WTC11 (cell line): ENCODE measurements at regions not wholly inside any gene's neighbourhood (a gene's known extent, or its start where the extent isn't known, plus 50 kb on each side); places are given as distances from the start of the nearest gene placed in this dataset.

ENCODE experiments used
- ATAC-seq: fragments of 200-7000 bp; cut with Tn5 transposase; 2 replicates; pipeline ENCODE4 v1.10.0; 2021; ENCODE audit warnings: mild to moderate bottlenecking, moderate library complexity
- CTCF ChIA-PET: fragments of 300-600 bp; sonication (Branson Sonifier 250); formaldehyde crosslinking; loops from one replicate; lab custom pipeline; 2021; ENCODE audit warnings: antibody characterized with exemption; lab: Charles Lee
- POLR2A ChIA-PET: fragments of 350-600 bp; sonication (Branson Sonifier 250); formaldehyde crosslinking; loops from one replicate; lab custom pipeline; 2021; ENCODE audit warnings: antibody characterized with exemption; lab: Charles Lee
- DNase-seq: peaks from one replicate; pipeline ENCODE4 v3.0.0; 2021; ENCODE audit warnings: low spot score
- H3K27ac Mint-ChIP-seq: 2 replicates; pipeline ENCODE4 v1.8.0; 2021; ENCODE audit warnings: mixed read lengths
- H3K27me3 Mint-ChIP-seq: 2 replicates; pipeline ENCODE4 v1.8.0; 2021; ENCODE audit warnings: low read depth, mild to moderate bottlenecking, moderate library complexity, mixed read lengths
- H3K36me3 Mint-ChIP-seq: 2 replicates; pipeline ENCODE4 v1.8.0; 2021; ENCODE audit warnings: mixed read lengths
- H3K4me1 Mint-ChIP-seq: 2 replicates; pipeline ENCODE4 v1.8.0; 2022; ENCODE audit warnings: mixed read lengths
- H3K4me3 Mint-ChIP-seq: 2 replicates; pipeline ENCODE4 v1.8.0; 2021; ENCODE audit warnings: mild to moderate bottlenecking, moderate library complexity, mixed read lengths
- H3K9me3 Mint-ChIP-seq: 2 replicates; pipeline ENCODE4 v1.8.0; 2021; ENCODE audit warnings: mixed read lengths
- ARID4B ChIP-seq: sonication (generic); formaldehyde crosslinking; IDR thresholded peaks from 2 replicates; pipeline ENCODE4 v1.8.0; 2023; ENCODE audit warnings: missing genetic modification reagents, mild to moderate bottlenecking, borderline replicate concordance
- ATF6 ChIP-seq: sonication (generic); formaldehyde crosslinking; IDR thresholded peaks from 2 replicates; pipeline ENCODE4 v1.8.1; 2023; ENCODE audit warnings: mild to moderate bottlenecking, missing genetic modification reagents
- E2F1 ChIP-seq: sonication (generic); formaldehyde crosslinking; IDR thresholded peaks from 2 replicates; pipeline ENCODE4 v1.8.0; 2022; ENCODE audit warnings: mild to moderate bottlenecking, missing genetic modification reagents
- ELF4 ChIP-seq: sonication (generic); formaldehyde crosslinking; IDR thresholded peaks from 2 replicates; pipeline ENCODE4 v1.8.1; 2022; ENCODE audit warnings: low read depth, mild to moderate bottlenecking, moderate library complexity, missing genetic modification reagents
- GRHL2 ChIP-seq: fragments of 250-450 bp; sonication (Bioruptor Pico); IDR thresholded peaks from 2 replicates; pipeline ENCODE4 v1.8.0; 2022; ENCODE audit warnings: mild to moderate bottlenecking, moderate library complexity; ENCODE audit not compliant: insufficient replicate concordance, severe bottlenecking
- JAZF1 ChIP-seq: fragments of 250-450 bp; sonication (Bioruptor Pico); IDR thresholded peaks from 2 replicates; pipeline ENCODE4 v1.9.0; 2021; ENCODE audit warnings: moderate library complexity, mild to moderate bottlenecking, inconsistent platforms
- NFE2L1 ChIP-seq: sonication (generic); formaldehyde crosslinking; IDR thresholded peaks from 2 replicates; pipeline ENCODE4 v1.8.1; 2023; ENCODE audit warnings: missing genetic modification reagents
- NR1H2 ChIP-seq: sonication (generic); formaldehyde crosslinking; IDR thresholded peaks from 2 replicates; pipeline ENCODE4 v1.9.0; 2021; ENCODE audit warnings: mild to moderate bottlenecking, moderate library complexity, missing genetic modification reagents
- OVOL2 ChIP-seq: fragments of 250-450 bp; sonication (Bioruptor Pico); IDR thresholded peaks from 2 replicates; pipeline ENCODE4 v1.9.0; 2021; ENCODE audit warnings: mild to moderate bottlenecking, borderline replicate concordance
- PRDM15 ChIP-seq: sonication (generic); formaldehyde crosslinking; IDR thresholded peaks from 2 replicates; pipeline ENCODE4 v1.8.0; 2022; ENCODE audit warnings: missing genetic modification reagents
- SOX15 ChIP-seq: fragments of 250-450 bp; sonication (Bioruptor Pico); IDR thresholded peaks from 2 replicates; pipeline ENCODE4 v1.9.0; 2021; ENCODE audit warnings: mild to moderate bottlenecking
- TCF7 ChIP-seq: sonication (generic); formaldehyde crosslinking; IDR thresholded peaks from 2 replicates; pipeline ENCODE4 v1.8.0; 2022; ENCODE audit warnings: mild to moderate bottlenecking, low read depth, missing genetic modification reagents, moderate library complexity
- TEAD4 ChIP-seq: sonication (generic); formaldehyde crosslinking; IDR thresholded peaks from 2 replicates; pipeline ENCODE4 v1.8.0; 2022; ENCODE audit warnings: mild to moderate bottlenecking, missing genetic modification reagents
- ZNF263 ChIP-seq: sonication (generic); formaldehyde crosslinking; IDR thresholded peaks from 2 replicates; pipeline ENCODE4 v1.8.1; 2022; ENCODE audit warnings: low read depth, mild to moderate bottlenecking, moderate library complexity, missing genetic modification reagents
- ZSCAN18 ChIP-seq: fragments of 250-450 bp; sonication (Bioruptor Pico); IDR thresholded peaks from 2 replicates; pipeline ENCODE4 v2.1.2; 2022; ENCODE audit warnings: mild to moderate bottlenecking, moderate library complexity

- TF ChIP-seq OVOL2 (CRISPR knock-in tag) = no peak
- no peak for TF ChIP-seq ZSCAN18 (CRISPR knock-in tag)
- TF ChIP-seq JAZF1 = no peak
- TF ChIP-seq TEAD4 (CRISPR knock-in tag) = no peak
- TF ChIP-seq ARID4B (CRISPR knock-in tag) = no peak
- TF ChIP-seq, all 79 proteins: peak for 0
- Mint-ChIP-seq H3K9me3 (no peaks in the 10 kb centered on the region), H3K4me3 (no peak overlapping the region), H3K36me3 (no peaks in the 10 kb centered on the region), H3K27me3 (no peaks in the 10 kb centered on the region), H3K4me1 (peaks cover 4% of the 10 kb centered on the region; the same call in 1 of the 2 replicates), H3K27ac (no peak overlapping the region)
- ChIA-PET POLR2A (no interaction called here), CTCF (interaction anchor here (0.6 to 0.9 kb wide), 2 partner anchors 46 to 352 kb away, joined by 3 to 4 read pairs; no protein-coding TSS in a partner anchor)
- no peak for ATAC-seq
- no peak for DNase-seq
Observed at GRCh38 chr18:62663731-62664336, 51.5 kb upstream of the PHLPP1 start.

- no peak overlapping the region for H3K27ac Mint-ChIP-seq
- DNase-seq = no peak
- TF ChIP-seq E2F1 (no peak), GRHL2 (CRISPR knock-in tag) (no peak), ELF4 (CRISPR knock-in tag) (no peak), ZNF263 (CRISPR knock-in tag) (no peak), SOX15 (CRISPR knock-in tag) (no peak), PRDM15 (CRISPR knock-in tag) (no peak), TCF7 (CRISPR knock-in tag) (no peak), NFE2L1 (CRISPR knock-in tag) (no peak), TEAD4 (CRISPR knock-in tag) (no peak), NR1H2 (CRISPR knock-in tag) (no peak), ATF6 (CRISPR knock-in tag) (no peak)
- ChIA-PET POLR2A (no interaction called here), CTCF (interaction anchor here (0.6 kb wide), 1 partner anchor 352 kb away, joined by 4 read pairs; no protein-coding TSS in a partner anchor)
- H3K9me3 Mint-ChIP-seq = no peaks in the 10 kb centered on the region
- no peak overlapping the region for H3K4me3 Mint-ChIP-seq
- peaks cover 4% of the 10 kb centered on the region; the same call in 1 of the 2 replicates for H3K4me1 Mint-ChIP-seq
- H3K27me3 Mint-ChIP-seq = no peaks in the 10 kb centered on the region
- ATAC-seq = no peak
- H3K36me3 Mint-ChIP-seq = no peaks in the 10 kb centered on the region
Observed at GRCh38 chr18:62664414-62664813, 50.9 kb upstream of the PHLPP1 start.
